HG03439 (cell line): ENCODE measurements at regions not wholly inside any gene's neighbourhood (a gene's known extent, or its start where the extent isn't known, plus 50 kb on each side); places are given as distances from the start of the nearest gene placed in this dataset.
"Not testable (repeated sequence)": the region's sequence is repeated elsewhere in the genome, so short reads cannot be mapped to it uniquely, and the experiment has no call there.

ENCODE experiments used
- ATAC-seq: cut with Tn5 transposase; IDR thresholded peaks from one replicate; pipeline ENCODE4 v1.9.1; 2021; ENCODE audit warnings: mild to moderate bottlenecking, moderate library complexity; ENCODE audit not compliant: unreplicated experiment

DNA sequence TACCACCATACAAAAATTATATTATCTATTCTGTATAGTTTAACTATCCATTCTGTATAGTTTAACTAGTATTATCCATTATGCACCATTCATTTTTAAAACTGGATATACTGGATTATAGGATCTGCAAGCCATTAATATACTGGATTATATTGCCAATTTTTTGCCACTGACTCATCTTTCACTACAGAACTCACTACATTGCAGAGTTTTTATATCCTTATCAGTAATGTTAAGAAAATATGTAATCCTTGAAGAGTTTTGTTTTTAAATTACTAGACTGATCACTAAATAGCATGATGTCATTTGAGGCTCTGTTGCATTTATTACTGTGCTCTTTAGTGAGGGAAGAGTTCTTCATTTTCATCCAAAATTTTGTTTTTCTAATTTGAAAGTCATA, 109.8 kb upstream of the SNX2 start:
- no peak for ATAC-seq

DNA sequence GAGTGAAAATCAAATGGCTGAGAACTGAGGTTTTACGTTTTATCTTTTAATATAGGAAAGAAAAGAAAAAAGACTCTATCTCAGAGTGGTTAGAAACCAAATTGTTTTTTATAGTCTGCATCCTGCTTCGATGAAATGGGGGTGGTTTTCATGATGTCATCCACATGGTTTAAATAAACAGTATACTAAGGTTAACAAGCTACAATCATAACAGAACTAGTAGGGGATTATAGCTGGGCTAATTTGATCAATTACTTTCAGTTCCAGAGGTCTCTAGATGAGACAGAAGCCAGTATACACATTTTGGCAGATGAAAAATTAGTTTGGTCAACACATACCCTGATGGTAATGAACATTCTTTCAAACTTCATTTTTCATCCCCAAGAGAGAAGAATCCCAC, 106.3 kb upstream of the SNX2 start:
- no peak for ATAC-seq

DNA sequence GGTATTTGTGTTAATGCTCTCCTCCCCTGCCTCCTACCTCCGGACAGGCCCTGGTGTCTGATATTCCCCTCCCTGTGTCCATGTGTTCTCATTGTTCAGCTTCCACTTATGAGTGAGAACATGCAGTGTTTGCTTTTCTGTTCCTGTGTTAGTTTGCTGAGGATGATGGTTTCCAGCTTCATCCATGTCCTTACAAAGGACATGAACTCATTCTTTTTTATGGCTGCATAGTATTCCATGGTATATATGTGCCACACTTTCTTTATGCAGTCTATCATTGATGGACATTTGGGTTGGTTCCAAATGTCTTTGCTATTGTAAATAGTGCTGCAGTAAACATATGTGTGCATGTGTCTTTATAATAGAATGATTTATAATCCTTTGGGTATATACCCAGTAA, 105.2 kb upstream of the SNX2 start:
- ATAC-seq: not testable (repeated sequence)

DNA sequence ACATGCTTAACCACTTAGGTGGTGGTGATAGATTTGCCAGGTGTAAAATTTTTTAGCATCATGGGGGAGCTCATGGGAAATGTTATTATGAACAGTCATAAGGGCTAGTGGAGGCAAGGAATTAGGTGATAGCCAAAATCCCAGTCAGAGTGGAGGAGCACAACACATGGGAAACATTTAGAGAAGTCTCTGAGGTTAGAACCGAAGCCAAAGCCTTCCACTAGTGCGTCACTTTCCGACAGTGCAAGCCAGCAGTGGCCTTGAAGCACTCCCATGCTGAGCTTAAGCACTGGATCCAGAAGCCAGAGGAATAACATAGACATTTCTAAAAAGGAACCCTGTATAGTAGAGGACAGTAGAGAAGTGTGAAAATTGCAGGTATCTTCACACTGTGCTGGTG, 101.5 kb upstream of the SNX2 start:
- ATAC-seq: no peak

DNA sequence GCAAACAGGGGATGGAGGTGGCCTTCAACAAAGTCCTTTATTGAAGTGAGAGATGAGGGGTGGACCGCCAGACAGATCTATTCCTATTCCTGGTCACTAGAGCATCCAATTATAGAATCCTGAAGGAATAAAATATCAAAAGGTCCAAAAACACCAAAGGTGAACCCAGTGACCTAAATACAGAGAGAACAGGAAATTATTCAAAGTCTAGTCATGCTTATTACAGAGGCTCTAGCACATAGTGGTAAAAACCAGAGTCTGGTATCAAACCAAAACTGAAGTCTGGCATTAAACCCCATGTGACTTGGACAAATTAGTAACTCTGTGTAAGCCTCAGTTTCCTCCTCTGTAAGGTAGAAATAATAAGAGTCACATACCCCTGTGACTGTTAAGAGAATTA, 100.5 kb upstream of the SNX2 start:
- ATAC-seq: no peak

DNA sequence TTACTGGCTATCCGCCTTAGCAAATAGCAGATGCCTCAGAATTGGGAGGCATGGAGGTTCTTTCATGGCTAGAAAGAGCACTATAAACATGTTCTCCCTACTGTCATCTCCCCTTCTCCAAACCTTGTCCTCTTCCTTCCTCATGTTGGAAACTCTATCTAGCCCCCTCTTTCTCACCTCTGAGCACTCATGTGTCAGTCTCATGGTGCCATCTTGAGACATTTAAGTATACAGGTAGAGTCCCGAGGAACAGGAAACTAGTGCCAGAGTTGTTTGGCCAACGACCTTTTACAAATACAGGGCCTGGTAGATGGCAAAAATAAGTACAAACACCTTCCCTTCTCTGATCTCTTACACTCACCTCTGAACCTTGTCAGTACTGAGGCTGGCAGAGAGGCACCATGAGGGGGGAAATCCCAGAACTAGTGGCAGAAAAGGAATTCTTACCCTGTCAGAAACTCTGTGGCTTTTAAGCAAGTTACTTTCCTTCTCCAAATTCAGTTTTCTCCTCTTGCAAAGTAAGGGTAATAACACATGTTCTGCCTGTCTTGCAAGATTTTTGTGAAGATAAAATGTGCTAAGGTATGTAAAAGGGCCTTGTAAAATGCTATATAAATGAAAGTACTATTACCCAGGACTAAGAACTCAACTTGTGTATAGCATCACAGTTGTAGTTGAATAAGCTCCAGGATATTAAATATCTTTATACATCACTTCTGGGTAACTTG, 94.1 kb upstream of the SNX2 start:
- no peak for ATAC-seq

DNA sequence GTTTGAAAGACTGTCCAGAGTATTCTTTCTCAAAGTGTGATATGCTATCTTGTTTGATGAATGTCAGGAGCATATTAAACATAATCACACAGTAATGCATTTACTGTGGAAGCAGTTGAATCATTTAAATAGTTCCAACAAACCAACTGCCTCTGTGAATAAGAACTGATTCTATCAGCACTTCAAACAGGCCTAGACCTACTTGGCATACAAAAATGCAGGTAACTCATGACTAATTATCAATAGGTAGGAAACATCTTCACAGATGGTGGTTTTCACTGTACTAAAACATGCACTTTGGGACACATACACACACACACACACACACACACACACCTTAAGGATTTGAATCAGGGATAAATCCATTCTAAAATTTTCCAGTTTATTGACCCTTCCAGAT, 91.2 kb upstream of the SNX2 start:
- no peak for ATAC-seq

DNA sequence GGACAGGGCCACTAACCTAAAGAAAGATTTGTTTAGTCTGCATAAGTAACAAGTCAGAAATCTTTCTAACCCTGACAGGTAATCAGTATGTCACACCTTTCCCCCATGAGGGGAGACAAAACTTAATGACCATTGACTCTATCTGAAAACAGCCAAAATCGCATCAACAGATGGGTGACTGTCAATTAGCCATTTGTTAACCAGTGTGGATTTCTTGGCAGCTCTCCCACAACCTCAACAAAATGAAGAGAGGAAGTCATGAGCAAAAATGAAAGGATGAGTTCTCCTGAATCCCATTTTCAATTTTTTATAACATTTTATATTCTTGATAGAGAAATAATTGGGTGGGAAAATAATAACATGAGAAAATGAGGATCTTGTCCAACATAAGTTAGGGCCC, 84.6 kb upstream of the SNX2 start:
- ATAC-seq: no peak

DNA sequence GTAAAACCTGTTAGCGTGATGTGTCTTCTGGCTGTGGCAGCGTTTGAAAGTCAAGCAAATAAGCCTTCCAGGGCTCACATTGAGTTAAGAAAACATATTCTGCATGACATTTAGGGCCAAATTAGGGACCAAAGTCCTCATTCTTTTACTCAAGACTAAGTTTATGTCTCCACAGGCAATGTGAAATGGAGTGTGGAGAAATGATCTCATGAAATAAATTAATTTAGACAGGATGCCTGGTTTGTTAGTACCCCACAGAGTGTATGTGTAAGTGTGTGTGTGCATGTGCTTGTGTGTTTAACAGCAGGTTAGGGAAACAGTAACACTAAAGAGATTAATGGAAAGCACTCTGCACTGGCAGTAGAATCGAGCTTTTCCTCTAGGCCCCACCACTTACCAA, 82.9 kb upstream of the SNX2 start:
- ATAC-seq: no peak

DNA sequence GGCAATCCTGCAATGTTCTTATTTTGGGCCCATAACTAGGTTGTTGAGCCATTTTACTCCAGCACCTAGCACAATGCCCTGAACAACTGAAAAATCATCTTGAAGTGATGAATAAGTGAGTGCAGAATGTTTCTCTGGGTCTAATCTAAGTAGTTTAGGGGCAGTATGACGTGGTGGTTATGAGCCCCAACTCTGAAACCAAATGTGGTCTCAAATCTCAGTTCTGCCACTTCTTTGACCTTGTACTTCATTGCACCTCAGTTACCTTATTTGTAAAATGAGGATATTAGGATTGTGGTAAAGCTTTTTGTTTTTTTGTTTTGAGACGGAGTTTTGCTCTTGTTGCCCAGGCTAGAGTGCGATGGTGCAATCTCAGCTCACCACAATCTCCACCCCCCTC, 80.9 kb upstream of the SNX2 start:
- no peak for ATAC-seq

DNA sequence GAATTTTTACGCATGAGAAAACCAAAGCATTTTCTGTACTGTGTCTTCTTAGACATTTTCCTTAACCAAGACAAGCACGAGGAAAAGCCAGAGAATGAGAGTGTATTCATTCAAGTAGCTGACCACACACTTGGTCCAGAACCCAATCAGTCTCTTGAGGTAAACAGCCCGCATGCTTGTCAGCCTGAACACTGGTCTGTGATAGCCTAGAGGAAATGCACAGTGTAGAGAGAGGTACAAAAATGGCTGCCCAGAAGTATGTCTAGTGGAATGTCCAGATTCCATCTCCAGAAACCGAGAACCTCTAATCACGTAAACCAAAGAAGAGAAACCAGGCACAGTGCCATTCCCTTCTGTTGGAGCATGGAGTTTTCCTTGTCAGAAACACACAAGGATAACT, 80.0 kb upstream of the SNX2 start:
- ATAC-seq: no peak

DNA sequence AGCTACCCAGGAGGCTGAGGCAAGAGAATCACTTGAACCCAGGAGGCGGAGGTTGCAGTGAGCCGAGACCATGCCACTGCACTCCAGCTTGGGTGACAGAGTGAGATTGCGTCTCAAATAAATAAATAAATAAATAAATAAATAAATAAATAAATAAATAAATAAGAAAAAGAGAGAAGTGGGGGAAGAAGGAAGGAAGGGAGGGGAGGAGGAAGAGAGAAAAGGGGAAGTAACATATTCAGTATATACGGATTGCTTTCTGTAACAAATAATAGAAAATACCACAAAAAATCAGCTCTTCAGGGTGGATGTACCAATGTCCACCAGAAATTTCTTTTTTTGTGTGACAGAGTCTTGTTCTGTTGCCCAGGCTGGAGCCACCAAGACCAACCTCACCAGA, 78.1 kb upstream of the SNX2 start:
- not testable (repeated sequence) for ATAC-seq

DNA sequence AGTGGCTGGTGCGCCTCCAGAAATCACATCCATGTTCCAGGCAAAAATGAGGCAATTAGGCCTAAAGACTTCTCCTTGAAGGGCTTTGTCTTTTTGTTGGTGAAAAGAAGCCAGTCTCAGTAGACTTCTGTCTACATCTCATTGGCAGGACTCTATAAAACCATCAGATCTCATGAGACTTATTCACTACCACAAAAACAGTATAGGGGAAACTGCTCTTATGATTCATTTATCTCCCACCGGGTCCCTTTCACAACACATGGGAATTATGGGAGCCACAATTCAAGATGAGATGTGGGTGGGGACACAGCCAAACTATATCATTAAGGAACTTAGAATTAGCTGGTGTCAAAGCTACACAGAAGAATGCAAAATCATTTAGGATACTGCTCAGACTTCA, 77.7 kb upstream of the SNX2 start:
- no peak for ATAC-seq

DNA sequence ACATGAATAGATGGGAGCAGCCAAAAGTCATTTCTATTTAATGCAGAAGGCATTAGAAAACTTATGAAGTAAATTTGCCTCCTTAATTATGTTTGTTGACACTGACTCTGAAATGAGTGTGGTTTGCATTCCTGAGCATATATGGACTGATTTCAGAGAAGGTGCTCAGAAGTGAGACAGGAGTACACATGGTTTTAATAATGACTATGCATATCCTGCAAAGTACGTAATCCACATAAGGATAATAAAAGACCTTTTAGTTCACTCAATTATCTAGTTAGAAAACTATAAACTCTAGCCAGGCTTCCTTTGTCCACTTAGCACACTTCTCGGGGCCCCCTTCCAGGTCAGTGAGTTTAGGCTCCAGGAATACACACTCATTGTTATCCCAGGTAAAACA, 75.7 kb upstream of the SNX2 start:
- ATAC-seq: no peak

DNA sequence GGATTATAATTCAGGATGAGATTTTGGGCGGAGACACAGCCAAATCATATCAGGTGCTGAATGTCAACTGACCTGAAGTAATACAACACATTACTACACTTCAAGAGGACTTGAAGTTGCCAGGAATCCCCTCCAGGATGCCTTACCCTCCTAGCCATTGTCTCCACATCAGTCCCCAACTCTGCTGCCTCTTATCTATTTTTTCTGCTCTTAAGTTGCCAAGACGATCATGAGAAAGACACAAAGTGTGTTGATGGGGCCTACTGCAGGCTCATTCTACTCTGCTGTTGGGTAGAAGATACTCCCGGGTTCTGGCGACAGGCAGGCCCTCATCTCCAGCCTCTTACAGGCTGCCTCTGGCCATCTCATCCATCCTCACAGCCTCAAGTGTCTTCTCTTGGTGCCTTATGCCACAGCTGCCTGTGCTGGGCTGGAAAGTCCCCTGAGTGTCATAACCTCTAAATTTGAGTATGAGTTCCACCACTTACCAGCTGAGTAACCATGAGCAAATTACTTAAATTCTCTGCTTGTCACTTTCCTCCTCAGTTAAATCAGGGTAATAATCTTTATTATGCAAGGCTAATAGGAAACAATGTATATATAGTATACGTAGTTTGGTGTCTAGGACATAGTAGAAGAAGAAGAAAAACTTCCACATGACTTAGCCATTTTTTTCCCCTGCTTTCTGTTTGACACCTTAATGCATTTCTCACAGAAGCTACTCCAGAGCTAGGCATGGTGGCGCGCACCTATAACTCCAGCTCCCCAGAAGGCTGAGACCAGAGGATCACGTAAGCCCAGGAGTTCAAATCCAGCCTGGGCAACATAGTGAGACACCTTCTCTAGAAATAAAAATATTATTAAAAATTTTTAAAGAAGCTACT, 73.0 kb upstream of the SNX2 start:
- ATAC-seq: peak; percentile 98

DNA sequence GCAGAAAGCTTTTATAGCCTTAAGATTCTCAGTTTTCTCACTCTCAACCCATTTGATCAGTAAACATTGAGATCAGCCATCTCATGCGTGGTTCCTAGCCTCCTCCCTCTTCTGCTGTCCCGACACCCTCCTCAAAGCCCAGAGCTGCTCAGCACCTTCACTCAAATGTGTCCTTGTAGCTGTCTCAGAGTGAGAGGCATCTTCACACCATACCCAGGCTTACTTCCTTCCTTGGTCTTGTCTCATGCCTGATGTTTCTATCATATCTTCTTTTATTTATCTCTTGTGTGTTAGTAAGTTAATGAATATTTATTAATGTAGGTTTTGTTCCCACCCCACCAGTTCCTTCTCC, 72.4 kb upstream of the SNX2 start:
- peak; percentile 35 for ATAC-seq

DNA sequence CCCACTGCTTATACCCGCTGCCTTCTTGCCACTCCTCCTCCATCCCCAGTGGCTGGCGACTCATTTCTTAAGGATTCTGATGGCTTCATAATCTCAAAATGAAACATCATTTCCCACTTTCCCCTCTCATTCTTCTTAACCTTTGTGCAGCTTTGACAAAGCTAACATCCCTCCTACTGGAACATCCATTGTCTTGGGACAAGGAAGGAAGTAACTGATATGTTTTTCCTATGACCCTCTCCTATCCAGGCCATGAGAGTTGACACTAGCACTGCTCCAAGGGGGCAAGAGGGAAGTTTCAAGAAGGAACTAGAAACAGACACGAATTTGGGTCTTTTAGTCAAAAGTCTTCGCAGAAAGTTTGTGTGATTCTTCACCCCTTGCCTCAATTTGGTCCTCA, 71.7 kb upstream of the SNX2 start:
- ATAC-seq: no peak

DNA sequence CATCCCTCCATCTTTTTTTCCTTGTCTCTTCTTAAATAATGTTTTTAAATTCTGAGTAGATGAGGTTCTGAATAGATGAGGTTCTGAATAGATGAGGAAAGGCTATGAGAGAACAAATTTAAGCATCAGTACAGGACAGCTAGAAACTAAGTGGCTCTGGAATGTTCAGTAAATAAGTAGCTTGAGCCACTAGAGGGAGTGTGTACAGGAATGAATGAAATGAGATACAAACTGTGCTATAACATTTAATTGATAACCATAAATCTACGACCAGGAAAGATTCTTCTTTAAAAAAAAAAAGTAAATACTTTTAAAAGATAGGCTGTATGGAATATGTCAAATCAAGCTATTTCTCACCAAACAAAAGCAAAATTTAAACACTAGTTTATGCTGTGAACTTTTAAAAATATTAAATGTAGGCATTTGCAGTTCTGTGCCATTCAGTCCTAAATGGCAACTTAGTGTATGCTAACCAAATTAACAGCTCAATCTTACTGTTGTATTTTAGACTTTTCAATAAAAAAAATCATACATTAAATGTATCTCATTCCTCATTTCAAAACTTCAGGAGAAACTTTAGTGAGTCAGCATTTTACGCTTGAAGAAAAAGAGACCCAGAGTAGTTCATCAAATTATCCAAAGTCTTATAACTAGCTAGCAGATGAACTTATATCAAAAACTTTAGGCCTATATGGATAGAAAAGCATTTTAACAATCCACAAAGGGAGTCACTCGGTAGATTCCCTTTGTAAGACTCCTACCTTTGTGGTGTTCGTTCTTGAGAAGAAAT, 70.4 kb upstream of the SNX2 start:
- no peak for ATAC-seq

DNA sequence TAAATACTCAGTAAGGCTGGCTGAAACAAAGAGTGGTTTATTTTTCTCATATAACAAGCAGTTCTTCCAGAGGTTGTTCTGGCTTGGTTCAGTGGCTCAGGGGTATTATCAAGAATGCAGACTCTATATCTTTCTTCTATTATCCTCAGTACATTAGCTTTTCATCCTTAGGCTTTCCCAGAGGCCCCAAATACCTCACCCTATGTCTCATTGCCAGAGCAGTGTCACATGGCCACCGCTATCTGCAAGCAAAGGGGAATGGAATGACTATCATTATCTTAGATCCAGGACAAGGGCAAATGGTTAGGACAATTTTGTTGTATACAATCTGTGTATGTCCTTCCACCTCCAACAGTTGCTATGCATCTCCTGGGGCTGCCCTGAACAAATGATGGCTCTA, 69.0 kb upstream of the SNX2 start:
- ATAC-seq: no peak

DNA sequence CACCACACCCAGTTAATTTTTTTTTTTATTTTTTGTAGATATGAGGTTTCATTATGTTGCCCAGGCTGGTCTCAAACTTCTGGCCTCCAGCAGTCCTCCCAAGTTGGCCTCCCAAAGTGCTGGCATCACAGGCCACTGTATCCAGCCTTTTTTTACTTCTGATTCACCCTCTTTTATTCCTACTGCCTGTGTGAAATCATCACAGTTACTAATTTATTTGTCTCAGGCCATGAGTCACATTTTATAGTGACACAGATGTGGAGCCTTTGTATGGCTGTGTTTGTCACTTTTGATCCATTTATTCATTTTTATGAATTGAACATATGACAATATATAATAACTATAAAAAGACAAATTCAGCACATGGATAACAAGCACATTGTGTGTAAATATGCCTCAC, 67.1 kb upstream of the SNX2 start:
- ATAC-seq: no peak

DNA sequence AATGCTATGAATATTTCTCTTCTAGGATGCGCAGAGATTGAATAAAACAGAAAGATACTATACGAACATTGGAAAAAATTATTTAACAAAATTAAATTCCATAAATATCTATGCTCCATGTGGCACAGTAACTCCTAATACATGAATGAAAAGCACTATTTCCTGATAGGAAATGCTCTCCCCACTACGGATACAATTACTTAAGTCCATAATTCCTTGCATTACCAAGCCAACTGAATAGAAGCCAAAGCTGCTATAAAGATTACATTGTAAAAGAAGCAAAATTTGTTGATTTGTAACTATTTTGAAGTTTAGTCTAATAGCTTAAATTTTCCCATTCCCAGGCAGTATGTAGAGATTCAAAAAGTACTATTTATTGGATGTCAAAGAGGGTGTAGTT, 61.8 kb upstream of the SNX2 start:
- no peak for ATAC-seq

DNA sequence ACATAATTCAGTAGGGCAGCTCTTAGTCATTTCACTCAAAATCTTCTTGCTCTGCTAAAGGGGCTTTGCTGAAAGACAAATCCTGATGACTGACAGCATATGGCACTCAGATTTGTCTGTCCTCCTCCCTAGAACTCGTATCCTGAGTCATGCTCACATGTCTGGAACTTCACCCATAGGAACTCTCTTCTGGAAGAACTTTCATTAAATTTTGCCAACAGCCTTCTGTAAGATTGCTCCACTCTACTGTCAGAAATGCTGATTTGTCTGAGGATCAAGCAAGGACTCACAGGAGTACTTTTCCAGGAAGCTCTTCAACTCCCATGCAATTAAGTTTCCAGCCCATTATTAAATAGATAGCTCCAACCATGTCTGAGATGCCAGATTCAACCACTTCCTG, 59.8 kb upstream of the SNX2 start:
- no peak for ATAC-seq
